ENCODE measurements at regions not wholly inside any gene's neighbourhood (a gene's known extent, or its start where the extent isn't known, plus 50 kb on each side); places are given as distances from the start of the nearest gene placed in this dataset.

DNA sequence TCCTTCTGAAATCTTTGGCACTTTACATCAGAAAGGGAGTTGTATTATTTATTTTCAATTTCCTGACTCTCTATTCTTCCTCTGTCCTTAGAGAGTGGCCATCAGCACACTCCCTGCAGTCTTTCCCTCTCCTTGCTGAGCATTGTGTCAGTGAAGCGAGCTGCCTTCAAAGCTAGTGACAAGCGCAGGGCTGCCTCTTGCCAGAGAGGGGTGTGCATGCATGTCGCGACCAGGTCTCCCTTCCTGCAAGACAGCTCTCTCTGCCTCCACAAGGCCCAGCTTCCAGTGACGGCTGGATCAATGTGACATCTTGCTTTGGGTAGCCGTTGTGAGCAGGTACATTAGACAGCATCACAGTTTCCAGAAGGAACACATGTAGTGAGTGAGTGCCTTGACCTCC lies 810.9 kb upstream of the TENM3 start:
- no peak overlapping the region for H2AFZ ChIP-seq (ENCODE audit: low read depth, low read length, poor library complexity, severe bottlenecking)
- H3K27ac ChIP-seq (ENCODE audit: low read depth, low read length), result no peak overlapping the region
- H3K4me3 ChIP-seq (replicated peaks in 1 of 2; ENCODE audit: low read depth in 1 of 2, low read length in 2 of 2), result no peak overlapping the region
- H4K20me1 ChIP-seq (ENCODE audit: insufficient read depth), result no peaks in the 10 kb centered on the region
- no peaks in the 10 kb centered on the region for H3K79me2 ChIP-seq (ENCODE audit: insufficient read depth, low read length)
- ChIA-PET RAD21 (ENCODE audit: low non-redundant PET in 1 of 2, low total read pairs in 2 of 2, uncharacterized antibody in 2 of 2, unreplicated experiment in 2 of 2) (no interaction called here), POLR2A (no interaction called here), CTCF (no interaction called here)
- H3K27me3 ChIP-seq (ENCODE audit: insufficient read depth, low read length), result 0 out of 2 replicates have a peak, but pooled peaks cover 7% of the 10 kb centered on the region
- no peak overlapping the region for H3K4me2 ChIP-seq (ENCODE audit: low read length)
- no peaks in the 10 kb centered on the region for H3K9me3 ChIP-seq (ENCODE audit: control insufficient read depth in 1 of 2, insufficient read depth in 1 of 2, low read depth in 1 of 2, low read length in 2 of 2)
- BruUV-seq (replicated peaks), result no TSS peak
- H3K9ac ChIP-seq (ENCODE audit: low read length), result no peak overlapping the region
- TF ChIP-seq, protein P1, sequence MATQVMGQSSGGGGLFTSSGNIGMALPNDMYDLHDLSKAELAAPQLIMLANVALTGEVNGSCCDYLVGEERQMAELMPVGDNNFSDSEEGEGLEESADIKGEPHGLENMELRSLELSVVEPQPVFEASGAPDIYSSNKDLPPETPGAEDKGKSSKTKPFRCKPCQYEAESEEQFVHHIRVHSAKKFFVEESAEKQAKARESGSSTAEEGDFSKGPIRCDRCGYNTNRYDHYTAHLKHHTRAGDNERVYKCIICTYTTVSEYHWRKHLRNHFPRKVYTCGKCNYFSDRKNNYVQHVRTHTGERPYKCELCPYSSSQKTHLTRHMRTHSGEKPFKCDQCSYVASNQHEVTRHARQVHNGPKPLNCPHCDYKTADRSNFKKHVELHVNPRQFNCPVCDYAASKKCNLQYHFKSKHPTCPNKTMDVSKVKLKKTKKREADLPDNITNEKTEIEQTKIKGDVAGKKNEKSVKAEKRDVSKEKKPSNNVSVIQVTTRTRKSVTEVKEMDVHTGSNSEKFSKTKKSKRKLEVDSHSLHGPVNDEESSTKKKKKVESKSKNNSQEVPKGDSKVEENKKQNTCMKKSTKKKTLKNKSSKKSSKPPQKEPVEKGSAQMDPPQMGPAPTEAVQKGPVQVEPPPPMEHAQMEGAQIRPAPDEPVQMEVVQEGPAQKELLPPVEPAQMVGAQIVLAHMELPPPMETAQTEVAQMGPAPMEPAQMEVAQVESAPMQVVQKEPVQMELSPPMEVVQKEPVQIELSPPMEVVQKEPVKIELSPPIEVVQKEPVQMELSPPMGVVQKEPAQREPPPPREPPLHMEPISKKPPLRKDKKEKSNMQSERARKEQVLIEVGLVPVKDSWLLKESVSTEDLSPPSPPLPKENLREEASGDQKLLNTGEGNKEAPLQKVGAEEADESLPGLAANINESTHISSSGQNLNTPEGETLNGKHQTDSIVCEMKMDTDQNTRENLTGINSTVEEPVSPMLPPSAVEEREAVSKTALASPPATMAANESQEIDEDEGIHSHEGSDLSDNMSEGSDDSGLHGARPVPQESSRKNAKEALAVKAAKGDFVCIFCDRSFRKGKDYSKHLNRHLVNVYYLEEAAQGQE (IDR thresholded peaks at IDR 0.05; ENCODE audit: low read depth), result no peak
- no peak for TF ChIP-seq EZH2 (IDR thresholded peaks at IDR 0.05)
- no peak for TF ChIP-seq JUND (IDR thresholded peaks at IDR 0.05)
- no peak for TF ChIP-seq EZH2phosphoT487 (IDR thresholded peaks at IDR 0.05; ENCODE audit: borderline replicate concordance)
- no peak for TF ChIP-seq ZNF274 (IDR thresholded peaks at IDR 0.05; ENCODE audit: low read depth, low read length)
- TF ChIP-seq SIN3A (IDR thresholded peaks at IDR 0.05; ENCODE audit: low read depth), result no peak
- DNase-seq (ENCODE audit: low read depth, low spot score) (no peak), ATAC-seq (no peak)
- H3K36me3 ChIP-seq (ENCODE audit: control insufficient read depth in 1 of 2, insufficient read depth in 2 of 2, low read length in 2 of 2), result no peaks in the 10 kb centered on the region
- H3K4me1 ChIP-seq (ENCODE audit: control insufficient read depth in 1 of 2, insufficient read depth in 2 of 2, low read length in 2 of 2), result no peaks in the 10 kb centered on the region
- H3K9me2 ChIP-seq (ENCODE audit: insufficient read depth), result no peaks in the 10 kb centered on the region
- intact Hi-C loops (cut with micrococcal nuclease), result no loop called here

DNA sequence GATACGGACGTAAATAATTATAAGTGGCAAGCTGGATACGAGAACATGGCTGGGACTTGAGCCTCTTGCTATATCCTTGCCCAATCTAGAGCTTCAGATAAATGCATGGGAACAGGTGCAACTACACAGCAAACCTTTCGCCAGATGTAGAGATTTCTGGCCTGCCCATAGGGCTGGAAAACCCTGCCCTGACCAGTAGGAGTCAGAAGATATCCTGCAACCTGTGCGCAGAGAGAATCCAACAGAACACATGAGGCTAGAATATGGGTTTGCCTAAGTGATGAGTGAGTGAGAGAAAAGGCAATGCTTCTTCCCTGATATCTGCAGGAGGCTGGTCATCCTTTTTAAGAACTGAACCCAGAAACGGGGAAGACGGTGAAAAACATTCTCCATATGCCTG lies 805.3 kb upstream of the TENM3 start:
- peaks cover 8% of the 10 kb centered on the region for H3K27me3 ChIP-seq (ENCODE audit: insufficient read depth, low read length)
- no peak overlapping the region for H3K4me3 ChIP-seq (replicated peaks in 1 of 2; ENCODE audit: low read depth in 1 of 2, low read length in 2 of 2)
- no peaks in the 10 kb centered on the region for H3K36me3 ChIP-seq (ENCODE audit: control insufficient read depth in 1 of 2, insufficient read depth in 2 of 2, low read length in 2 of 2)
- H3K27ac ChIP-seq (ENCODE audit: low read depth, low read length), result no peak overlapping the region
- no TSS peak for BruUV-seq (replicated peaks)
- H3K4me2 ChIP-seq (ENCODE audit: low read length), result no peak overlapping the region
- DNase-seq (ENCODE audit: low read depth, low spot score) (no peak), ATAC-seq (no peak)
- H3K79me2 ChIP-seq (ENCODE audit: insufficient read depth, low read length), result no peaks in the 10 kb centered on the region
- intact Hi-C loops (cut with micrococcal nuclease), result no loop called here
- no peaks in the 10 kb centered on the region; the same call in 1 of the 2 replicates for H4K20me1 ChIP-seq (ENCODE audit: insufficient read depth)
- H3K9ac ChIP-seq (ENCODE audit: low read length), result no peak overlapping the region
- H3K9me3 ChIP-seq (ENCODE audit: control insufficient read depth in 1 of 2, insufficient read depth in 1 of 2, low read depth in 1 of 2, low read length in 2 of 2), result no peaks in the 10 kb centered on the region
- H2AFZ ChIP-seq (ENCODE audit: low read depth, low read length, poor library complexity, severe bottlenecking), result no peak overlapping the region
- ChIA-PET RAD21 (ENCODE audit: low non-redundant PET in 1 of 2, low total read pairs in 2 of 2, uncharacterized antibody in 2 of 2, unreplicated experiment in 2 of 2) (no interaction called here), CTCF (no interaction called here), POLR2A (no interaction called here)
- H3K9me2 ChIP-seq (ENCODE audit: insufficient read depth), result no peaks in the 10 kb centered on the region
- no peaks in the 10 kb centered on the region for H3K4me1 ChIP-seq (ENCODE audit: control insufficient read depth in 1 of 2, insufficient read depth in 2 of 2, low read length in 2 of 2)
- no peak for TF ChIP-seq SIN3A (IDR thresholded peaks at IDR 0.05; ENCODE audit: low read depth)
- no peak for TF ChIP-seq SP1 (IDR thresholded peaks at IDR 0.05; ENCODE audit: low read depth)
- TF ChIP-seq RAD21 (IDR thresholded peaks at IDR 0.05; ENCODE audit: low read depth), result no peak
- no peak for TF ChIP-seq CBX3 (IDR thresholded peaks at IDR 0.05; ENCODE audit: low read depth)
- TF ChIP-seq YY1 (IDR thresholded peaks at IDR 0.05; ENCODE audit: extremely low read depth, insufficient replicate concordance, low read depth, low read length), result no peak
- no peak for TF ChIP-seq CEBPB (IDR thresholded peaks at IDR 0.05; ENCODE audit: low read depth)
- TF ChIP-seq, protein P2, sequence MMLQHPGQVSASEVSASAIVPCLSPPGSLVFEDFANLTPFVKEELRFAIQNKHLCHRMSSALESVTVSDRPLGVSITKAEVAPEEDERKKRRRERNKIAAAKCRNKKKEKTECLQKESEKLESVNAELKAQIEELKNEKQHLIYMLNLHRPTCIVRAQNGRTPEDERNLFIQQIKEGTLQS (IDR thresholded peaks at IDR 0.05), result no peak
- TF ChIP-seq, protein P1 (IDR thresholded peaks at IDR 0.05; ENCODE audit: low read depth), result no peak
- TF ChIP-seq FOSL1 (IDR thresholded peaks at IDR 0.05; ENCODE audit: low read depth), result no peak
- TF ChIP-seq ZNF274 (IDR thresholded peaks at IDR 0.05; ENCODE audit: low read depth, low read length), result no peak
- no peak for TF ChIP-seq ZFX (IDR thresholded peaks at IDR 0.05)
- no peak for TF ChIP-seq TCF7L2 (IDR thresholded peaks at IDR 0.05; ENCODE audit: borderline replicate concordance, extremely low read depth, insufficient read depth, insufficient read length)

Data from HCT116 (cell line).